Right forelimb (tissue), 1 donor: ENCODE measurements at regions not wholly inside any gene's neighbourhood (a gene's known extent, or its start where the extent isn't known, plus 50 kb on each side); places are given as distances from the start of the nearest gene placed in this dataset.

Experiments
- DNase-seq: peaks from one replicate; pipeline ENCODE4 v3.0.0-alpha.2; 2018

DNA sequence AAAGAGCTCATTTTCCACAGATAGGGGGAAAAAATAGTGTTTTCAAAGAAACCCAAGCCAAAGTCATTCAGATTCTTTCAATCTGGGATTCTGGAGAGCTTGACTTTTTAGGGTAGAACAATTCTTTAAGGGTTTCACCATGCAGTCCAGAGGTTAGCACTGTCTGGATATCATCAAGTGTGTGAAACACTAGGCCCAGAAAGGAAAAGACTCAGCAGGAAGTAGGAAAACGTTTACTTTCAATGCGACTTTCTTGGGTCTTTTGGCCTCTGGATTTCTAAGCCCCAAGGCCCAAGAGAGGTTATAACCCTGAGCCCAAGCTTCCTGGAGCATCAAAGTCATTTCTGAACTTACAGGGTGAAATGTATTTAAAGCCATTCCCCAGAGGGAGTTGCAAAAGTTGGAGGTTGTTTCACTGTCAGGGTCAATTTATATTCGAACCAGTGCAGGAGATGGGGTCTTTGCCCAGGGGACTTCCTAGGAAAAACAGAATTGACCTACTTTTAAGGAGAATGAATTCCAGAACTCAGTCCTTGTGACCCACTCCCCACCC lies 158.0 kb downstream of the C7orf25 start:
- no peak for DNase-seq

DNA sequence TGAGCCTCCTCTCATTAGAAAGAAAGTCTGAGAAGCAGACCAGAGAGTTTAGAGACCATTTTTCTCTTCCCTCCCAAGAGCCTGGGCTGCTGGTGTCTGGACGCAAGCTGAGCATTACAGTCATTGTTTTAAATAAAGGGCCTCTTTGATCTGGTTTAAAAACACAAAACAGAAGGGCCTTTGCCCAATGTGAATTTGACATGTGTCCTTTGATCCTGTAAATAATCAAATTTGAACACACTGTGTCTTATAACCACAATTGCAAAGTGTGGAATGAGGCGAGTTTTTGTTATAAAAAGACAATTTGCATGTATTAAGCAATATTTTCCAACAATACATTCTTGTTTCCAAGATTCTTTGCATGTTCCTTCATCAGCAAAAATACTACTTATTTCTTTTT lies 158.5 kb downstream of the C7orf25 start:
- no peak for DNase-seq

DNA sequence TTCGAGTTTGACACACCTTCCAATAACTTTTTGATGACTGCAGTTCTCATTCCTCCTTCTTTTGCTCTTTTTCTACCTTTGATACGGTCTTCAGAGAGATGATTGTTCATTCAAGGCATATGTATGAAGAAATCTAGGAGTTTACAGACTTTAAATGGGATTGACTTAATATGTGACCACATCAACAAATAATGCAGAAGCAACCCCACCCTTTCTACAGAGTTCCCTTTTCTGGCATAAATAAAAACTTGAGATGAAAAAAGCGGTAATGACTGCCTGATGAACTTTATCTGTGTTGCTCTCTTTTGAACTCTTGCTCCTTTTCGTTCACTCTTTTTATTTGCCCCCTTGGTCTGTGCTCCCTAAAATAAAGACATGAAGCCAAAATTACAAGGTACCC lies 161.7 kb downstream of the C7orf25 start:
- DNase-seq: no peak

DNA sequence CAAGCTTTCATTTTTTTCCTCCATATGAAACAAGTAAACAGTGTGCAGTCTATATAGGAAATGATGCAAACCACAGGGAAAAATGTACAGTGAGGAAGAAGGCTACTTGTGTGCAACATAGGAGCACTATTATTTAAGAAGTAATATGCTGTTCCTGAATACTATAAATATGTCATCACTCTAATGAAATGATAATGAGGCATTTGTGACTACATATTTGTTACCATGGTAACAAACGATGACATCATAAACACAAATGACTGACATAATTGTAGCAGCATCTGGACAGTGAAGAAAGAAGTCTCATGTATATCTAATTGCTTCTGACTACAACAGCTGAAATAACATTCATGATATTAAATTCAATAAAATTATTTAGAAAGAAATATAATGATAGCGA lies 164.8 kb downstream of the C7orf25 start:
- DNase-seq: no peak

DNA sequence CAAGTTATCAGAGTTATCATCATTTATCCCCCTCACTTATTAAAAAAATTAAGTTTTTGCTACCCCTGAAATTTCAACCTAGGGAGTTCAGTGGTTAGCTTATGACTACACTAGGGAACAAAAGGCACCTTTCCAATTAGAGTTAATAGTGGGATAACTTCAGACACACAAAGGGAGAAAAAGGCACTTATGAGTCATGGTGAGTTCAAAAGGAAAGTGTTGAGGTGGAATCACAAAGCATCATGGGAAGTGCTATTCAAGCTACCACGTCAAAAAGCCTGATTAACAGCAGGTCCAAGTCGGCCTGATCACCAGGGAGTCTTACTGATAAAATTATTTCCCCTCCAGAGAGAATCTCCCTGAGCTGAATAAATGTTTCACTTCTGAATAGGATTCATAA lies 165.7 kb downstream of the C7orf25 start:
- no peak for DNase-seq

DNA sequence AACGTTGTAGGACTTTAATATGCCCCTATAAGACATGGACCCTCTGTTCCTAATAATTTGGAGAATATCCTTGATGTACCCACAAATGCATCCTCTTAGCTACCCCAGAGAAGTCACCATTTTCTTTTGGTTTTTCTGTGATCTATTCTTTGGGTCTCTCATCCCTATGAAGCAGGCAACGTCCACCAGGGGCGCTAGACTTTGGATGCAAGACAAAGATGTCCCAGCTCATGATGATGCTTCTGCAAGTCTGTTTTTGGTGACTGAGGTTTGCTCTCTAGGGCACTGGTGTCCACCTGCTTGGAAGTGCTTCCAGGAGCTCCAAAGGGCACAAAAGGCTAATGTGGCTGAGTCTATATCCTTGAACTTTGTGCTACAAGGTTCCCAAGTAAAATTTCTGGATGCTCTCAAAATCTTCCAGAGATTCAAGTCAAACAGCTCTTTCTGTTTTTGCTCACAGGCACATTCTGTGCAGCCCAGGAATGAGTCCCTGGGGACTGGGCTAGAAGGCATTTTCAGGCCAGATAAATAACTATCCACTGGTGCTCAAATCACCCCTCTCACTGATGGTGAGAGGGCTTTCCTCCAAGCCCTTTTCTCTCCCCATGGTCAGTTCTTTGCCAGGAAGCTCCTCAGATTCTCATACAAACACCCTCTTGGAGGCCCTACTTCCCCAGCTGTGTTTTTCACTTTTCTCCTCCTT lies 166.4 kb downstream of the C7orf25 start:
- DNase-seq: no peak

DNA sequence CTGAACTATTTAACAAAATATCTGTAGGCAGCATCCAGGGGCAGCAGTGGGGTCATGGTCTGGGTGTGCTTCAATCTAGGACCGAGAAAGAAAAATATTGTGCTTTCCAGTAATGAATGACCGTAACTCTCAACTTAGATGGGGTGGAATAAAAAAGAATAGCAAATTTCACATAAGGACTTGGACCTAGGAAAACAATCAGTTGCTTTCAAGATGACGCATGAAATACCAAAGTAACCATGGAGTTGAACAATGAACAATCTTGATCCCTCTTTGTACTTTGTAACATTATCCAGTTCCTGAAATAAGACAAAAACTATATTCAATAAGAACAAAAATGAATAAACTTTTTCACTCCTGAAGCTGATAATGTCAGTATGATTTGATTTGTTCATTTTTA lies 167.1 kb downstream of the C7orf25 start:
- no peak for DNase-seq

DNA sequence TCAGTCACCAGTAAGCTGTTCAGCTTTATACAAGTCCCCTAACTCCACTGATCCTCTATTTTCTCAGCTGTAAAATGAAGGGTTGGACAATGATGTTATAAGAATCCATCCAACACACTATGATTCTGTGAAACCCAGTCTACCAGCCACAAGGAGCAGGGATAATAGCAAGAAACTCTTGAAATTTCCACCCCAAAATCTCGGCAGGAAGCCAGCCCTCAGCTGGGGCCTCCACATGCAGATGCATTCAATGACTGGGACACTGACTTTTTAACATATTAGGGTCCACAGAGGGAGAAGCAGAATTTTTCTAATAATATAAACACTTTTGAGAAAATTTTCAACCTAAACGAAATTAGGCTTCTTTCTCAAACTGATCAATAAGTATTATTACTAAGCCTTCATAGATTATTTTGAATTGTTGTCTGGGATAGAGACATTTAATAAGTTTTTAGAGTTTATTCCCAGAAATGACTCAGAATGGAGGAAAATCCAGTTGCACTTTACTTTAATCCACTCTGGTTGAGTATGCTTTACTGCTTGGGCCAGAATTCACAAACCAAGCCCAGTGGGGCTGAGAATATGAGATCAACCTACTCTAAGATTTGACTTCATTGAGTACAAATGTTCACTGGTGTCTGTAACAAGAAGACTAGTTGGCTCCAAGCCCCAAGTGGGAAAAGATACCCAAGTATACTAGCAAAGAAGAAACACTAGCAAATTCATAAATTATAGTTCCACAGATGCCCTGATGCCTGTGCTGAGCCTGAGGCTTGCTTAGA lies 168.6 kb downstream of the C7orf25 start:
- DNase-seq: no peak

DNA sequence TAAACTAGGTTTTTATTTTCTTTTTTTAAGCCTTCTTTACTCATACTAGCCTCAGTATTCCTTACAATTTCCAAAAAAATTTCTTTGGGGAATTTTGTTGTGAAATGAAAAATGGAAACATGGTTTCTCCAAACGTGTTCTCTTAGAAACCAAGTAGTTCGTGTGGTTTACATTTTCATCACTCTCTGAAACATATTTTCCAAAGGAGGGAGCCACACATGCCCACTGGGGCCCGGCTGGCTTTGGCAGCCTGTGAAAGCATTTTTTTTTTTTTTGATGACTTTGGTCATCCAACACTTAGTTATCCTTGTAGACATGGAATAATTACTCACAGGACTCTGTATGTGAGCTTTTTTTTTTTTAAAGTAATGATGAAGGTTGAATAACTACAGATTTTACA lies 169.6 kb downstream of the C7orf25 start:
- DNase-seq: no peak

DNA sequence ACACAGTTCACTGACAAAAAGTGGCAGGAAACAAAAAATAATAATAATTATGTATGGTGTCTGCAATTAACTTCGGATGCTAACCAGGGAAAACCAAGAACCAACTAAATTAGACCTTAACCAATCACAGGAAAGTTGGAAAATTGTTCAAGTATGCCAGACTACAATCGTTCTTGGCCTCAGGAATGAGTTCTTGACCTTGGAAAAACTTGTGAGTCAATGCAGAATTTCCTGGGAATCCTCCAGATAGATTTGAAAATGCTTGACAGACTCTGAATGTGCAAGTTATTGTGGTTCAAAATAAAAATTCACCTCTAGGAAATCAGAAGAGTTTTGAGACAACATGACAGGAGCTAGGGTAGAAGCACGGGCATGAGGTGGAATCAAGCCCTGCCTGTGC lies 171.5 kb downstream of the C7orf25 start:
- no peak for DNase-seq

DNA sequence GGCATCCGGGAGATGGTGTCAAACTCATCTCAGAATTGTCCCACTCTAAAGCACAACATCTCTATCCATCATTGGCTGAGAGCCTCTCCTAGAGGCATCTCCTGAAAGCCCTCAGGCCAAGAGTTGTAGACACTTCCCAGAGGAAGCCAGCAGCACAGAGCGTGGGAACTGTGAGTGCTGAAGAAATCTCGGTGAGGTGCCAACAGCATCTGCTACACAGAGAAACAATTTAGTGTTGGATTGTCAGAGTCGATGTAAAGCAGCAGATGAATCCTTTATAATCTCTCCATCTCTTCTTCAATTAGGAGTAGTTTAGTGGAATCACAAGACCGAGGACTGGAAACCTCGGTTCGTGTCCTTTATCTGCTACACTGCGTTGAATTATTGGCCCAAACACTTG lies 172.2 kb downstream of the C7orf25 start:
- no peak for DNase-seq

DNA sequence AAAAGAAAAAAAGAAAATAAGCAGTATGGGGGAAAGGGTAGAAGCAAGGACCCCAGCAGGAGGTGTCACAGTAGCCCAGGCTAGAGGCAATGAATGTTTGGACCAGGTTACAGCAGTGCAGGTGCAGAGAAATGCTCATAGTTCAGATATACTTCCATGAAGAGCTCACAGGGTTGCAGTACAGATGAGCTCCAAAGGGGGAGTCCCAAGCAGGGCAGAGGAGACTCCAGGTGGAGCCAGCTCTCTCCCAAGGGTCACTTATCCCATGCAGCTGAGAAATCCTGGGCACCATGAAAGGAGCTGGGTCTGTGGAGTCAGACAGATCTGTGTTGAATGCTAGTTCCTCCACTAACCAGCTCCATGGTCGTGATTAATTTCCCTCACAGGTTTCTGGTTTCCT lies 174.9 kb downstream of the C7orf25 start:
- DNase-seq: no peak

DNA sequence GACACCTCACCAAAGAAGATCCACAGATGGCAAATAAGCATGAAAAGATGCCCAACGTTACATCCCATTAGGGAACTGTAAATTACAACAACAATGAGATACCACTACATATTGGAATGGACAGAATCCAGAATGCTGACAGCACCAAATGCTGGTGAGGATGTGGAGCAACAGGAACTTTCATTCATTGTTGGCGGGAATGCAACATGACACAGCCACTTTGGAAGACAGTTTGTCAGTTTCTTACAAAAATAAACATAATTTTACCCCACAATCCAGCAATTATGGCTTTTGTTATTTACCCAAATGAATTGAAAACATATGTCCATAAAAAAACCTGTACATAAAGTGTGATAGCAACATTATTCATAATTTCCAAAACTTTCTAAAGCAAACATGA lies 176.8 kb downstream of the C7orf25 start:
- no peak for DNase-seq

DNA sequence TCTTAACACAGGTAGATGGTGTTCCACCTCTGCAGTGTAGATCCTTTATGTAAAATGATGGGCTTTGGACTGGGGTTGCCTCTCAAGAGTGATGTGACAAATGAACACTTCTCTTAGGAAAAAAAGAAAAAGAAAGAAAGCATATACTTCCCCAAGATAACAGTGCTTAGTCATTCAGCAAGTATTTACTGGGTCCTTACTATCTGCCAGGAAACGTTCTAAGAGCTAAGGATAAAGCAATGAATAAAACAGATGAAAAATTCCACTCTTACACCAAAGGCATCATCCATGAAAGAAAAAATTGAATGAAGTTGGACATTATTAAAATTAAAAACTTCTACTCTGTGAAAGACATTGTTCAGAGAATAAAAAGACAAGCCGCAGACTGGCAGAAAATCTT lies 177.3 kb downstream of the C7orf25 start:
- no peak for DNase-seq

DNA sequence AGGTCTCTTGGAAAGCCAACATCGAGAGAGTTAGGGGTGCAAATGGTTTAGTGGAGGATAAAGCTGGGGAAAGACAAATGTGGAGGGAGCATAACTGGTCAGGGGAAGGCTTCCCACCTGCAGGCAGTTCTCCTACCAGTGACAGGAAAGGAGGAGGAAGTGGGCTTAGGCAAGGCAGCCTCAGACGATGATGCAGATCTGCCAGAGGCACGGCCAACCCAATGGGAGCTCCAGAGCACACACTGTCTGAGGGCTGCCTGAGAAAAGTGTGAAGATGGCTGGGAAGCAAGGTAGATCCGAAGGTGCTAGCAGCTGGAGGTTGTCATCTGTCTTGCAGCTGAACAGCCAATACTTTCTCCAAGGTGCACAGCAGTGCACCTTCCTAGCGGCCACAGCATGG lies 178.8 kb downstream of the C7orf25 start:
- DNase-seq: no peak

DNA sequence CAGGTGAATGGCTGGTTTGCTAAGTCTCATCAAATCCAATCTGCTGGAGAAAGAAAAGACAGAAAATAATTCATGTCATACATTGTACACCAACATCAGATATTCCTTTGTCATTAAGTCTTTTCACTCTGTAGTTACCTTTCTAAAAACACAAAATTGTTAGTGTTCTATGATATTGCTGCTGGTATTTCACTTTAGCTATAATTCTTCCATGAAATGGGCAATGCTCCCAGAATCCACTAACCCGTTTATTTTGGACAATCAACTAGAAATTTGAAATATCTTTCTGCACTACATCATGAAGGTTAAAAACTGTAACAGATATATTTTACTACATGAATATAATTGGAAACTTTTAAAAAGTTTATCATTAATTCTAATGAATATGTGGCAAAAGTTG lies 181.3 kb downstream of the C7orf25 start:
- no peak for DNase-seq

DNA sequence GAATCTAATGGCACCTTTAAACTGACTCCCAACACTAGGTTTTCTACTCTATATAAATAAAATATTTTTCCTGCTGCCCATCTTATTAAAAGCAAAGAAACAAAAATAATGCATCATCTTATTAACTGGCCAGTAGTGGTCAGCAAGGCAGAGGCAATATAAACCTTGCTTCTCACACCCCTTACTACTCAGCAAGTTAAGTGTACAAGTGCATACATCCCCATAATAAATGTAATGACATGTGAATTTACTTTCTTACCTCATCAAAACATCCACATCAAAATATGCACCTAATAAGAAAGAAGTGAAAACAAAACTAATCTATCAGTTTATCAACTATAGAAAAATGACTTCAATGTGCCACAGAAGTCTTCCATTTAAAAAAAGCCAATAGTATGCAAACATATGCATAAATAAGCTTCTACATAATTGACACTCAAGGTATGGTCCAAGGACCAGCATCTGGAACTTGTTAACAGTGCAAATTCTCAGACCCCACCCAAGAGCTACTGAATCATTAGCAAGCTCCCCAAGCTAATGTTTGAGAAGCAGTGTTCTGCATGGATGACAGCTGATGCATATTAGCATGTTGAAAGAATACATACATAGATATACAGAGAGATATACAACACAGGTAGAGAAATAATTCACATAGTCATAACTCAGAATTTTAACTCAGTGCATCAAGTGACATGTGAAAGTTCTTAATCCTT lies 182.7 kb downstream of the C7orf25 start:
- no peak for DNase-seq

DNA sequence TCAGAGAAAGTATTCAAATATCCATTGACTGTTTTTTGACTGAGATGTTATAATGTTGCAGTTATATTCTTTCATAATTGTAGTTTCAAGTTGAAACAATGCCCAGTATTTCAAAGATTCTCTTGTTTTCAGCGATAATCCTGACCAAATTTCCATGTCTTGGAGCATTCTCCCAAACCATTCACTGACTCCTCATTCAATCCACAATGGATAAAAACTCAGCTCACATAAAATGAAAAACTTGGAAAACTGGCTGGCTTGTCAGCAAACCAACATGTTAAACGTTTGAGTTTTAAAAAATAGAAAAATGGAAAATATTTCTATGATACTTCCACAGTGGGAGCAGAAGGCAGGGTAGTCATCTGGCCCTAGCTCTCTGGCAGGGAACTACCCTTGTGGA lies 184.4 kb downstream of the C7orf25 start:
- DNase-seq: no peak

DNA sequence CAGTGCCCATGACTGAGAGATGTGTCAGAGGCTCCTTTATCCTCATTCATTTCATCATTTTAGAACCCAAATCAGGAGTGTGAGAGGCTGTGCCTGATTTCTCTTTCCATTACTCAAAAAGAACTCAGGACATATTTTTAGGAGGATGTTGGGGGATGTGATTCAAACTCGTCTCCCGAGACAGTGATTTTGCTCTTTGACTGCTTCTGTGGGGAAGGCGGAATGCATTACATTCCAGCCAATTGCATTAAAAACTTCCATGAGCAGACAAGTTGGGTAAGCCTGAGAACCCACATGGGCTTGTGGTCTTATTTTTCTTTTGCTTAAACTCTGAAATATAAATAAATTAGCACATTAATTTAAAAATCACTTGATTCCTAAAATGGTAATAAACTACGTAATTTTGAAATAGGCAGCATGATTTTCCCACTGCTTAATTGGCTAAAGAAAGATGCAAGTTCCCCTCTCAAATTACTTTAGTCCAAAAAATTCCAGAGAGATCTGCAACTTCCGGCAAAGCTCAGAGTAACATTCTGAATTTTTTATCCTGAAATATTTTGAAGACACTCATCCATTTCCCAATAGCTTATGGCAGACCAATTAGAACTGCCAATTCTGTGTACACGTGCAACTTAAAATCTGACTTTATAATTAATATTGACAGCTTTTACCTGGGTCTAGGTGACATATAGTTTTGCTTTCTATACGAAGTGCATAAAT lies 185.6 kb downstream of the C7orf25 start:
- DNase-seq: no peak

DNA sequence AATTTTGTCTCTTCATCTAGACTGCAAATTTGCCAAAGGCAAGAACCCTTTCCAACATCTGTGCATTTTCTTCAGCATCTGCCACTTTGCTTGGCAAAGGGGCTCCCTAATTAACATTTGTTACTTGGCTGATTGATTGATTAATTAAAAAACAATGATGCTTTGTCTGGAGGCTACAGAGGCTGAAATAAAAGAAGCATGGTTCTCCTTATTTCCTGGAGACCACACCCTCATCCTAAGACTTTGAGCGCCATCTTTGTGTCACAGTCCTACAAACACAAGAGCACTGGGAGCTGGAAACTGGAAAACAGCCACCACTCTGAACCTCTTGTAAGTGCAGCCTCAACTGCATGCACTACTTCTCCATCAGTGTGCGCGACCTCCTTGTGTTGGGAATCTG lies 189.2 kb downstream of the C7orf25 start:
- no peak for DNase-seq

DNA sequence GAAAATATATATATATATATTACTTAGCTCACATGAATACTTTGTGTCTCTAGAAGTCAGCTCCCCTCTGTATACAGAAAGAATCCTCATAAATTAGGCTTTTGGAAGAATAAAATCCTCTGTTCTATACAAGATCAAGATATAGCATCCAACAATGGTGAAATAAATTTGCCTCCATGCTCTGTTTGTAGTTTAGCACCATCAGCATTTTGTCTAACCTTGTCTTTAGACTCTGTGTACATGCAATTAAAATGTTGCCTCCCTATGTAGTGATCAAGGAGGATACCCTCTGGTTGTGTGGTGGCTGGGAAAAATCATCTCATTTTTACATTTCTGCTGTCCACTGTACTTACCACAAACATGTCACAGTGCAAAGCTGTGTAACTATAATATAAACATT lies 189.7 kb downstream of the C7orf25 start:
- DNase-seq: no peak

DNA sequence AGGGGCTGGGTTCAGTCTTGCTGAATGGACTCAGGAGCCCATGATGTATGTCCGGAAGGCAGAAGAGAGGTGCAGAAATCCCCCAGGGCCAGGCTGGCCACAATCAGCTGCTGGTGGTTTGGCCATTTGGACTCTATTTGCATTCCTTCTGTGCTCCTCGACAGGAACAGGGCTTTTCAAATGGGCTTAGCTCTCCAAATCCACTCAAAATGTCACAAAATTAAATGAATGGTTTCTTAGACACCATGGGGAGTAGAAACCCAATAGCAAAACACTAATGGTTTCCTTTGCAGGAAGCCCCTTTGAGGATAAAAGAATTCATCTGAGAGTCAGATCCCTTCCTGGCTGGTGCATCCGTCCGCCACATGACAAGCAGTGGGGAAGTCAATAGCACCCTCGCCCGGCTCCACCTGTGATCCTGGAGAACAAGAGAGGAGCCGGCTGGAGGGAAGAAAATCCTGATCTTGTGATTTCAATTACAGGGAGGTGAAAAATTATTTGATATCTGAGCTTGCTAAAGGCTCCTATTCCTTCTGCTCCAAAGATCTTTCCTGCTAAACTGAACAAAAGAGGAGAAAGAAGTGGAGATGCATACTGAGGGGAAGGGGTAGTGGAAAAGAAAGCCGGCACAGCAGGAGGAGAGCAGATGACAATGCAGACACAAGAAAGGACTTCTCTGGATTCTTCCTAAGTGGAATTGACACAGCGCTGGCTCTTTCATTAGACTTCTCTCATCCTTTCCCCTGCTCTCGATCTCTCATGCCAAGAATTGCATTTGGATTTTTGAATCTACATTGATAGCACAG lies 190.7 kb downstream of the C7orf25 start:
- DNase-seq: no peak
